B cell (primary cell): ENCODE measurements at regions not wholly inside any gene's neighbourhood (a gene's known extent, or its start where the extent isn't known, plus 50 kb on each side); places are given as distances from the start of the nearest gene placed in this dataset.

ENCODE experiments used
- EZH2 ChIP-seq: IDR thresholded peaks from 2 replicates; pipeline ENCODE4 v1.6.1; 2012; ENCODE audit warnings: borderline replicate concordance, low read depth, mild to moderate bottlenecking, moderate library complexity, low read length; ENCODE audit not compliant: insufficient read depth, poor library complexity, severe bottlenecking
- TF ChIP-seq, protein P1 (sequence below): fragments of 200-600 bp; IDR thresholded peaks from one replicate; pipeline ENCODE4 v1.8.0; 2022; ENCODE audit warnings: antibody characterized with exemption, mild to moderate bottlenecking

- TF ChIP-seq, protein P1, sequence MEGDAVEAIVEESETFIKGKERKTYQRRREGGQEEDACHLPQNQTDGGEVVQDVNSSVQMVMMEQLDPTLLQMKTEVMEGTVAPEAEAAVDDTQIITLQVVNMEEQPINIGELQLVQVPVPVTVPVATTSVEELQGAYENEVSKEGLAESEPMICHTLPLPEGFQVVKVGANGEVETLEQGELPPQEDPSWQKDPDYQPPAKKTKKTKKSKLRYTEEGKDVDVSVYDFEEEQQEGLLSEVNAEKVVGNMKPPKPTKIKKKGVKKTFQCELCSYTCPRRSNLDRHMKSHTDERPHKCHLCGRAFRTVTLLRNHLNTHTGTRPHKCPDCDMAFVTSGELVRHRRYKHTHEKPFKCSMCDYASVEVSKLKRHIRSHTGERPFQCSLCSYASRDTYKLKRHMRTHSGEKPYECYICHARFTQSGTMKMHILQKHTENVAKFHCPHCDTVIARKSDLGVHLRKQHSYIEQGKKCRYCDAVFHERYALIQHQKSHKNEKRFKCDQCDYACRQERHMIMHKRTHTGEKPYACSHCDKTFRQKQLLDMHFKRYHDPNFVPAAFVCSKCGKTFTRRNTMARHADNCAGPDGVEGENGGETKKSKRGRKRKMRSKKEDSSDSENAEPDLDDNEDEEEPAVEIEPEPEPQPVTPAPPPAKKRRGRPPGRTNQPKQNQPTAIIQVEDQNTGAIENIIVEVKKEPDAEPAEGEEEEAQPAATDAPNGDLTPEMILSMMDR = no peak
- no peak for TF ChIP-seq EZH2
Measured at GRCh38 chrX:63436865-63437264, 85.7 kb upstream of the SPIN4 start.
